Left renal cortex interstitium (tissue), 4 donors: ENCODE measurements at regions not wholly inside any gene's neighbourhood (a gene's known extent, or its start where the extent isn't known, plus 50 kb on each side); places are given as distances from the start of the nearest gene placed in this dataset.

Experiments used
- DNase-seq, 4 donors: peaks; one replicate each; pipeline ENCODE4 v3.0.0-alpha.2; 2013; ENCODE audit warnings: low read depth in 4 of 4, low spot score in 2 of 4, missing footprints in 1 of 4

GRCh38 chr17:55635253-55635914 is 87.3 kb downstream of the TMEM100 start:
- peak in 3 of 4 donors; percentile 62 to 71 (median 67) for DNase-seq

DNA sequence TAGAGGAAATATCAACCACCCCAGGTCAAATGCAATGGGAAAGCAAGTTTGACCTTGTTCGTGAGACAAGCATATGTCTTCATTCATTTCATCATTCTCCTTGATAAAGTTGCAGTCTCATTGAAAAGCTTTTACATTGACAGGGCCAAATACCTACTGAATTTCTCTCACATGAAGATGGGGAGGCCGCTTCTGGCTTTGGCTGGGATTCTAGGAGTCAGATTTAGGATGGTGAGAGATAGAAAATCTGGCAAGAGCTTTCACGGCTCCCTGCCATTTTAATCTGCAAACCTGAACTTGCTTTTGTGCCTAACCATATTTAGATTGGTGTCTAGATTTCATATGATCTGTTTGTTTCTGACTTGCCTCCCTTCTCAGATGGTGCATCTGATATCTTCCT is 88.0 kb downstream of the TMEM100 start:
- no peak for DNase-seq

- no peak for DNase-seq
Observed at GRCh38 chr17:55632893-55633292, 89.8 kb downstream of the TMEM100 start.

DNA sequence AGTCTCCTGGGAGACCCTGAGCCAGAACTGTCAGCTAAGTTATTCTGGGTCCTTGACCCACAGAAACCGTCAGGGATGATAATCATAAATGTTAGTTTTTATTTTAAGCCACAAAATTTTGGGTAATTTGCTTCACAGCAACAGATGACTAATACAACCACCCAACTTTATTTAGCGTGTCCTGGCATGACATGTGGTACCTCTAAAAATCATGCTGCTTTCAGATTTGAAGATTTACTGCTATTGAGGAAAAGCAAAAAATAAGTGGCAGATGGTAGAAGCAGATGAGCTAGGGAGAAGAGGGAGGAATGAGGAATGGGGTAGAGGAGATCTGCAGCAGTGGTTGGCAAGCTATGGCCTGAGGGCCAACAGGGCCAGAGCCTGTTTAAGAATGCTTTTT is 90.4 kb downstream of the TMEM100 start:
- no peak for DNase-seq

DNA sequence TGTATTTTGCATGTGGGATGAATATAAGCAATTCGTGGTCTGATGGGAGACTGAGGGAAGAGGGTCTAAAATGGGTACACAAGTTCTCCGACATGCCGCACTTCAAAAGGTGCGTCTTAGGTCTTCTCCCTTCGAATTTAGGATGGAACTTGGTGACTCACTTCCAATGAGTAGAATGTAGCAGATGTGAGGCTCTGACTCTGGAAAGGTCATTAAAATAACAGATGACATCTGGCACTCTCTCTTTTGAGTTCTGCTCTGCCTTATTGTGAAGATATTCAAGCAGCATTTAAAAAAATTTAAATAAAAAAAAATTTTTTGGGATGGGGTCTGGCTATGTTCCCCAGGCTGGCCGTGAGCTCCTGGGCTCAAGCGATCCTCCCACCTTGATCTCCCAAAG is 92.7 kb downstream of the TMEM100 start:
- no peak for DNase-seq

DNA sequence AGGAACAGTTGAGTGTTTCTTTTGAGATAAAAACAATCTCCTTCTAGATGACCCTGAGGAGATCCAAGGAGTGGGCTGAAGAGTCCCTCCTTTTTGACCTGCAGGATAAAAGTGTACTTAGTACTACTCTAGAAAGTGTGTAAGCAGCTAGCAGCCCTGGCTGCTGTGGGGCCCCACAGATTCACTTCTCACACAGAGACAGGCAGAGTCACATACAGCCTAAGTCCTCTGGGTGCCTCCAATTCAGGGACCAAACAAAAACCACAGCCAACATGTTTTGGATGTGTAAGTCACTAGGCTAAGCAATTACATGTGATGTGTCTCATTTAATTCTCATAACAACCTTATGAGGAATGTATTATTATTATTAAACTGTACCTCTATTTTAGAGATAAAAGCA is 97.1 kb downstream of the TMEM100 start:
- DNase-seq, result no peak

DNA sequence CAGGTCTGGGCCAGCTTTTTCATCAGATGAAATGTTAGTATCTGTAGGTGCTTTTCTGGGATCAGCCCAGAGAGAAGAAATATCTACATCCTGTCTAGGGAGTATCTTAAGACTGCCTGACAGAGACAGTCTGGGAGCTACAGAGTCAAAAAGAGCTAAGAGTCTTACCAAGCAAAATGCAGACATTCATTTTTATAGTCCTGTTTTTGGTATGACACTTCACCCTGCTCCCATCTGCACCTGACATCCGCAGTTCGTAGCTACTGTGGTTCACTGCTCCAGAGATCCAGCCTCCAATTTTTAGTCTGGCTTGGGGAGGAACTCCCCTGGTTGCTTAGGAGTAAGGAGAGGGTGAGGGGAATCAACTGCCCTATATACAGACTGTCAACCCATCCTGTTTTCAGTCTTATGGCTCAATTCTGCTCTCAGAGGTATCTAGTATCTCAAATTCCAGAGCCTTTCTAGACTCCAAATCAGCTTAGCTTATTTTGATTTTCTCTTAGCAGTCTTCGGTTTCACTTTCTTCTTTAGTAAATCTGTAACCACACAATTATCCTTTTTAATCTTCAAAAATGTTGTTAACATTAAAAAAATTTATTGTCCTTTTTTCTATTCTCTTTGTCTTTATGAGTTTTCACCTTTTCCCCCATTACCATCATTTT is 97.8 kb downstream of the TMEM100 start:
- DNase-seq, result no peak

GRCh38 chr17:55622547-55622946 is 100.1 kb downstream of the TMEM100 start:
- DNase-seq, result no peak

DNA sequence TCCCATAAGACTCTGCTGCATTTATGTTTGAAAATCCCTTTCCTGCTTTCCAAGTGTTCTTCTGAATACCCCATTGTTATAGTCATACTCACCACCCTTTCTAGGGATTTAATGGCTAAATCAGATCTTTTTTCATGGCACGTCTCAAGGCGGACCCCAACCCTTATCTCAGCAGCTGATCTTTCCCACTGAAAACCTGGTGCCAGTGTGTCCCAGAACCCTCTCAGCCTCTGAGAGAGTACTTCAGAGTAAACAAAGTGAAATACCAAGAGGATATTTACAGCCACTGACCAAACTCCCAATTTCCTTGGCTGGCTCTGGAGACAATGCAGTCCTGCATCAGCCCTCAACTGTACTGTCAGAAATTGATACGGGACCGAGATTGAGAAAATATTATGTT is 101.7 kb downstream of the TMEM100 start:
- DNase-seq, result no peak

DNA sequence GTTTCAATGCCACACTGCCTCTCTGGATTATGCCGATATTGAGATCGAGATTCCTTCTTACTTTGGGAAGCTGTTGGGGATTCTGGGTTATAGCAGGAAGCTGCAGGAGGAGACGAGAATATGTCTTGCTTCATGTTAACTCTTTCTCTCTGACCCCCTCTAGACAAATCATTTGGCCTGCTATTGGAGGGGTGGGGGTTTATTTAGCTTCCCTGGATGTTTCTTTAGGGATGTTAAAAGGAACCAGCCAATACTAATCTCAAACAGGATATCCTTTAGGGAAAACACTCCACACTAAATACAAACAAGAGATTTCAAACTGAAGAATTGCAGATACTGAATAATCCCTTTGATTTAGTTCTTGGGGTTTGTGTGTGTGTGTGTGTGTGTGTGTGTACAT is 102.6 kb downstream of the TMEM100 start:
- DNase-seq, result no peak

DNA sequence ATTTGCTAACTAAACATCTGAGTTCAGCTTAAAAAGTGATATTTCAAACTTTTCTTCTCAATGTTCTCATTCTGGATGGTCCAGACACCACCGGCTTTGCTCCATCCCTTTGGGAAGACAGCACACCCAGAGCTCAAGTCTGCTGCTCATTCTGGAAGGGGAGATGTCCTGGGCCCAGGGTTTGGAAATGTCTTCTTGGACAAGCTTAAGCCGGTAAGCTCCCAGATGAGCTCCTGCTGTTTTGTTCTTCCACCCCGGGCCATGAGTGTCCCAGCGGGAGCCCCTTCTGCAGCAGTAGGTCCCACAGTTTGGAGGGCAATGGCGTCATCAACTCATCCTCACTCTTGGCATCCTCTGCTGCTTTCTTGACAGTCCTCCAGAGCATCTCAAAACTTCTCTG is 105.2 kb downstream of the TMEM100 start:
- DNase-seq, result no peak

DNA sequence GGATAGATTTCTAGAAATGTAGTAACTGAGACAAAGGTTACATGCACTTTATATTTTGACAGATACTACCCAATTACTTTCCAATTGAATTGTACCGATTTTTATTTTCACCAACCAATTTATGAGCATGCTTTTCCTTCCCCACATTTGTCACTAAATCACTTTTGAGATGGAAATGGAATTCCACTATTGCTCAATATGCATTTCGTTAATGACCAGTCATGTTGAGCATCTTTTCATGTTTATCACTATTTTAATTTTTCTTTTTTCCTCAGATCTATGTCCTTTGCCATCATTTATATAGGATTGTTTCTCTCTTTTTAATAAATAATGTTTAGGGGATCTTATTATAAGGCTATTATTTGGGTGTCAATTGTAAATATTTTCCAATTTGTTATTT is 102.8 kb upstream of the SMIM36 start:
- no peak for DNase-seq

GRCh38 chr17:55612691-55613141 is 101.5 kb upstream of the SMIM36 start:
- DNase-seq, result no peak

- no peak for DNase-seq
Observed at GRCh38 chr17:55607731-55608341, 96.6 kb upstream of the SMIM36 start.

GRCh38 chr17:55606488-55606815 is 95.2 kb upstream of the SMIM36 start:
- peak; percentile 86 to 96 (median 94) for DNase-seq

GRCh38 chr17:55605705-55606487 is 94.6 kb upstream of the SMIM36 start:
- DNase-seq, result no peak

- DNase-seq, result no peak
Observed at GRCh38 chr17:55601874-55602364, 90.7 kb upstream of the SMIM36 start.

DNA sequence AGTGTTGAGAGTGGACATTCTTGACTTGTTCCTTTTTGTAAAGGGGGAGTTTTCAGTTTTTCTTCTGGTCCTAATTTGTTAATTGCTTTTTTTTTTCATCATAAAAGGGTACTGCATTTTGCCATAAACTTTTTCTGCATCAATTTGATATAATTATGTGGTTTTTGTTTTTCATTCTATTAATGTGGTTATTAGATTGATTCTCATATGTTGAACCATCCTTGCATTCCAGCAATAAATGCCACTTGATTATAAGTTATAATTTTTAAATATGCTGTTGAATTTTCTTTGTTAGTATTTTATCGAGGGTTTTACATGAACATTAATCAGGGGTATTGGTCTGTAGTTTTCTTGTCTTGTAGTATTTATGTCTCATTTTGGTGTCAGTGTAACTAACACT is 87.2 kb upstream of the SMIM36 start:
- DNase-seq, result no peak

DNA sequence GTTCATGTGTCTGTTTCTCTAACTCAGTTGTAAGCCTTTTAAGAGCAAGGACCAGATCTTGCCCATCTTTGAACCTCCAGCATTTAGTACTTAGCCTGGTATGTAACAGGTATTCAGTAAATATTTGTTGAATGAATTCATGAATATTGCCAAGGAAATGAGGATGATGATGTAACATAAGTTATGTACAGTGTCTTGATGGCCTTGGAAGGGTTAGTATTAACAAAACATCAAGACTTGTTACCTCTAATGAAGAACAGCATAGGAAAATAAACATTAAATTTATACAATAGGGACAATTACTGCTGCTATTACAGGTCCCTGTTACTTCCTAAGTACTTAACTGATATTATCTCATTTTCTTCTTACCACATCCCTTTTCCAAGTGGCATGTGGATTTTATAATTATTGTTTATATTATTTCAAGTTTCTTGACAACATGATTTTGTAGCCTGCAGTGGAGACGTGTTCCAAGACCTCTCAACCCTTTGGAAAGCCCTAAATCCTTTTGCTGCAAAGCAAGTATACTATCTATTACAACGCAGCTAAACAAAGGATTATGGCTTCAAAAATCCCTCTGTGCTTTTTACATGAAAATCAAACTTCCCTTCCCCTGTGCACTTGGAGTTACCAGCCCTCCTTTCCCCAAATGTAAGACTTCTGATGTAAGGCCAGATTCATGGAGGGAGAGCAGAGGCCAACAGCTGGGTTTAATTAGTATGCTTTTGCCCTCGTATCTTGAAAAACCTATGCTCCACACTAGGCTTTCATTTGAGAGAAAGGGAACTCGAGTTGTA is 77.4 kb upstream of the SMIM36 start:
- no peak for DNase-seq

DNA sequence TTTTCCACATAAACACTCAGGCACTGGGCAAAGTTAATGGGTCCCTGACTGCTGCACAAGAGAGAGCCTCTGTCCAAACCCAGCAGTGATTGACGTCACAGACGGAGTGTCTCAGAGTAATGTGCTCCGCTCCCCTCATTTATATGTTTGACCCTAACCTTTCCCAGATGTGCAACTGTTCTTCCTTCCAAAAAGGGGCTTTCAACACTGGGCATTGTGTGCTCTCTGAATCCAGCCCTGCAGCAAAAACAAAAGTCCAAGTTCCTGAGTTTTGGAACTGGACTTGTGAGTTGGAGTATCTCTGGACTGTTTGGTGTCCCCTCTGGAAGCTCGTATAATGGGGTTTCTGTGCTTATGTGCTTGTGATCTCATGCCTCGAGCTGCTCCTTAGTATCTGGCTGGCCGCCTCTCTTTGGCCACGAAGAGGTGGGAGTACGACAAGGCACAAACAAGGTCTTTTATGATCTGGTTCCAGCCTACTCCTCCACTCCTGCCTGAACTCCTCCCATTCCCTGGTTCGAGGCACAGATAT is 76.4 kb upstream of the SMIM36 start:
- no peak for DNase-seq
